Breast epithelium (tissue), 3 donors: ENCODE measurements at regions not wholly inside any gene's neighbourhood (a gene's known extent, or its start where the extent isn't known, plus 50 kb on each side); places are given as distances from the start of the nearest gene placed in this dataset.

Source experiments
- CTCF ChIP-seq, 3 donors: fragments of 450-650 bp; IDR thresholded peaks; one replicate each; pipeline ENCODE4 v1.5.1; 2016 to 2017; ENCODE audit warnings: antibody characterized with exemption in 3 of 3, mild to moderate bottlenecking in 3 of 3, moderate library complexity in 3 of 3
- POLR2AphosphoS5 ChIP-seq, 3 donors: sonication (generic); formaldehyde crosslinking; IDR thresholded peaks; one replicate each; pipeline ENCODE4 v1.6.1; 2017; ENCODE audit warnings: antibody characterized with exemption in 3 of 3

GRCh38 chr7:79636849-79637248, 183.4 kb upstream of the MAGI2 start:
- TF ChIP-seq CTCF (IDR thresholded peaks at IDR 0.05) (no peak), POLR2AphosphoS5 (IDR thresholded peaks at IDR 0.05) (no peak)
